ENCODE measurements at regions not wholly inside any gene's neighbourhood (a gene's known extent, or its start where the extent isn't known, plus 50 kb on each side); places are given as distances from the start of the nearest gene placed in this dataset.

DNA sequence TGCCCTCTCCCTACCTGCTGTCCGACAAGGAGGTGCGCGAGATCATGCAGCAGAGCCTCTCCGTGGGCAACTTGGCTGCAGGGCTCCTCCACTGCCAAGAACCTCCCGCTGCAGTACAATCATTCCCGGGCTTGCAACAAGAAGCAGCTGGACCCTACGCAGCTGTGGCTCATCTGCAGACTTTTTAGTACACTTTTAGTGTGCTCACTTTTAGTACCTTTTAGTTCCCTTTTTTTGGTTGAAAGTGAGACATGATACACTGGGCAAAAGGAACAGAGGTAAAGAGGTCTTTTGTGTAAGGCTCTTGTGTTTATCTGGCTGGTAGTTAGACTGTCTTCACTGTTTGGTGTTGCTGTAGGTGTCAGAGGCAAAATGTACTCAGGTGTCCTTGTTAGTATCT is 58.1 kb upstream of the SPTLC1 start:
- H3K4me3 ChIP-seq (ENCODE audit: low read depth, poor library complexity, severe bottlenecking) = no peak overlapping the region
- intact Hi-C loops (cut with DNase I; ENCODE audit: low total_unique reads) = no loop called here
- WGBS, 2 donors = 88 to 89% methylated on average over 7 of the region's 7 CpGs
- TF ChIP-seq POLR2A (IDR thresholded peaks at IDR 0.05) = no peak
- TF ChIP-seq CTCF (IDR thresholded peaks at IDR 0.05) = no peak
- no peak for DNase-seq (ENCODE audit: low spot score in 2 of 2)

GRCh38 chr9:92171822-92172221 is 56.6 kb upstream of the SPTLC1 start:
- no peak for TF ChIP-seq POLR2A (IDR thresholded peaks at IDR 0.05)
- no peak for TF ChIP-seq CTCF (IDR thresholded peaks at IDR 0.05)
- 48 to 77% methylated on average over 5 to 9 of the region's 9 CpGs for WGBS, 2 donors
- H3K4me3 ChIP-seq (ENCODE audit: low read depth, poor library complexity, severe bottlenecking) = no peak overlapping the region
- intact Hi-C loops (cut with DNase I; ENCODE audit: low total_unique reads) = no loop called here
- no peak for DNase-seq (ENCODE audit: low spot score in 2 of 2)

DNA sequence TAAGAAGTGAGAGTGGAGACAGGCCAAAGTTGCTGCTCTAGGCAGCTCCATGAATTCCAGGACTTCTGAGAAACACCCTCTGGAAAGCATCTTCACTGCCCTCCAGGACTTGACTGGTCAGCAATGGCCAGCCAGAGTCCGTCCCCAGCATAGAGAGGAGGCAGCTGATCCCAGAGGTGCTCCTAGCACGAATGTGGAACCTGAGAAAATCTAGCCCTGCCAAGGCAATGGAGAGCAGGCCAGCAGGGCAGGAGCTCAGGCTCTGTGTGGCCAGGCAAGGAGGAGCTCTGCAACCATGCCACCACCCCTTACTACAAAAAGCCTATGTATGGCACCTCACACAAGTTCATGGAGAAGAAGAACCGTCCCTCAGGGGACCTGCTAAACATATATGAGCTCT is 56.1 kb upstream of the SPTLC1 start:
- intact Hi-C loops (cut with DNase I; ENCODE audit: low total_unique reads) = no loop called here
- DNase-seq (ENCODE audit: low spot score in 2 of 2) = no peak
- TF ChIP-seq CTCF (IDR thresholded peaks at IDR 0.05) = no peak
- TF ChIP-seq POLR2A (IDR thresholded peaks at IDR 0.05) = no peak
- 78 to 86% methylated on average over 3 of the region's 3 CpGs for WGBS, 2 donors
- H3K4me3 ChIP-seq (ENCODE audit: low read depth, poor library complexity, severe bottlenecking) = no peak overlapping the region

GRCh38 chr9:92170848-92171247 is 55.6 kb upstream of the SPTLC1 start:
- H3K4me3 ChIP-seq (ENCODE audit: low read depth, poor library complexity, severe bottlenecking) = no peak overlapping the region
- WGBS, 2 donors = 49 to 54% methylated on average over 9 of the region's 9 CpGs
- intact Hi-C loops (cut with DNase I; ENCODE audit: low total_unique reads) = no loop called here
- TF ChIP-seq CTCF (IDR thresholded peaks at IDR 0.05) (no peak), POLR2A (IDR thresholded peaks at IDR 0.05) (no peak)
- no peak for DNase-seq (ENCODE audit: low spot score in 2 of 2)

DNA sequence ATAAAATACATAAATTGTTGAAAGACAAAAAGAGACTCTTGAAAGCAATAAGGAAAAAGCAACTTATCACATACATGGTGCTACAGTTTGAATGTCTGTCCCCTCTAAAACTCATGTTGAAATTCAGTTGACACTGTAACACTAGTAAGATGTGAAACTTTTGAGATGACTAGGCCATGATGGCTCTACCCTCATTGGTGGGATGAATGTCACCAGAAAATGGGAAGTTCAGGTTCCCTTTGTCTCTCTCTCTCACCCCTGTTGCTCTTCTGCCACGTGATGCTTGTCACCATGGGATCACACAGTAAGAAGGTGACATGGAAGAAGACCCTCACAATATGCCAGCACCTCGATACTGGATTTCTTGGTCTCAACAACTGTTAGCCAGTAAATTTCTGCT is 50.3 kb upstream of the SPTLC1 start:
- DNase-seq (ENCODE audit: low spot score in 2 of 2) = no peak
- no peak overlapping the region for H3K4me3 ChIP-seq (ENCODE audit: low read depth, poor library complexity, severe bottlenecking)
- WGBS, 2 donors = 64 to 65% methylated on average over 2 of the region's 2 CpGs
- intact Hi-C loops (cut with DNase I; ENCODE audit: low total_unique reads) = no loop called here
- no peak for TF ChIP-seq POLR2A (IDR thresholded peaks at IDR 0.05)
- TF ChIP-seq CTCF (IDR thresholded peaks at IDR 0.05) = no peak
